GM18909 (cell line): ENCODE measurements at regions not wholly inside any gene's neighbourhood (a gene's known extent, or its start where the extent isn't known, plus 50 kb on each side); places are given as distances from the start of the nearest gene placed in this dataset.
"Not testable (repeated sequence)": the region's sequence is repeated elsewhere in the genome, so short reads cannot be mapped to it uniquely, and the experiment has no call there.

Experiments
- ATAC-seq: cut with Tn5 transposase; IDR thresholded peaks from one replicate; pipeline ENCODE4 v1.9.1; 2021; ENCODE audit warnings: mild to moderate bottlenecking; ENCODE audit not compliant: unreplicated experiment, poor library complexity

DNA sequence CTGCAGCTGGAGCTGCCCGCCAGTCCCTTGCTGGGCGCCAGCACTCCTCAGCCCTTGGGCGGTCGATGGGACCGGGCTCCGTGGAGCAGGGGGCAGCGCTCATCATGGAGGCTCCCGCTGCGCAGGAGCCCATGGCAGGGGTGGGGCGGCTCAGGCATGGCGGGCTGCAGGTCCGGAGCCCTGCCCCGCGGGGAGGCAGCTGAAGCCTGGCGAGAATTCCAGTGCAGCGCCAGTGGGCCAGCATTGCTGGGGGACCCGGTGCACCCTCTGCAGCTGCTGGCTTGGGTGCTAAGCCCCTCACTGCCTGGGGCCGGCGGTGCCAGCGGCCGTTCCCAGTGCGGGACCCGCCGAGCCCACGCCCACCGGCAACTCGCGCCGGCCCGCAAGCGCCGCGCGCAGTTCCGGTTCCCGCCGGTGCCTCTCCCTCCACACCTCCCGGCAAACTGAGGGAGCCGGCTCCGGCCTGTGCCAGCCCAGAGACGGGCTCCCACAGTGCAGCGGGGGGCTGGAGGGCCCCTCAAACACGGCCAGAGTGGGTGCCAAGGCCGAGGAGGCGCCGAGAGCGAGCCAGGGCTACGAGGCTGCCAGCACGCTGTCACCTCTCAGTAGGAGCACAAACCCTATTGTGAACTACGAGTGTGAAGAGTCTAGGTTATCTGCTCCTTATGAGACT lies 687.1 kb downstream of the PCDH17 start:
- no peak for ATAC-seq

GRCh38 chr13:58324161-58324560 lies 692.6 kb downstream of the PCDH17 start:
- no peak for ATAC-seq

DNA sequence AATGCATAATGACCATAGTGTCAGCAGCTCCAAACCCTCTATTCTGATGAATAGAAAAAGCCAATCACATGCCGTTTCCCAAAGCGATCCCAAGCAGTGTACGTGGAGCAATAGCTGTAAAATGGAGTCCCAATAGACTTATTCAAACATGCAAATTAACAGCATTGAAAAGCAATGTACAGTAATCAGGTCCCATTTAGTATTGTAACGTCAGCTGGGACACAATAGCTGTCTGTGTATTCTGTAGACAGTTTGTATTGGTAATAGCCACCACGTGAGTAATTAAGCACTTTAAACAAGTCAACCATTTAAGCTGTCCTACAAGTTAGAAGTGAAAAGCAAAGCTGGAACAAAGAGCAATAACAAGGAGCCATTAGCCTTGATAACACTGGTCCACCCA lies 698.2 kb downstream of the PCDH17 start:
- no peak for ATAC-seq

DNA sequence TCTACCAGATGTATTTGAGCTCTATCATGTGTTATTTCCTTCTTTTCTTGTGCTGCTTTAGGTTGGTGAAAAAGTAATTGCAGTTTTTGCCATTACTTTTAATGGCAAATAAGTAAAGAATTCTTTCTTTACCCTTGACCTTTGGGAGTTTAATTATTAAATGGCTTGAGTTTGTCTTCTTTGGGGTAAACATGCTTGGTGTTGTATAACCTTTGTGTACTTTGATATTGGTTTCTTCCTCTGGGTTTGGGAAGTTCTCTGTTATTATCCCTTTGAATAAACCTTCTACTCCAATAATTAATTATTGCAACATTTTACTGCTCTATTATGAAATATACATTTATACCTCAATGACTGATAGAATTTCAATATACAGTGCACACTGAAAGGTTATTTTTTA lies 709.4 kb downstream of the PCDH17 start:
- ATAC-seq: no peak

DNA sequence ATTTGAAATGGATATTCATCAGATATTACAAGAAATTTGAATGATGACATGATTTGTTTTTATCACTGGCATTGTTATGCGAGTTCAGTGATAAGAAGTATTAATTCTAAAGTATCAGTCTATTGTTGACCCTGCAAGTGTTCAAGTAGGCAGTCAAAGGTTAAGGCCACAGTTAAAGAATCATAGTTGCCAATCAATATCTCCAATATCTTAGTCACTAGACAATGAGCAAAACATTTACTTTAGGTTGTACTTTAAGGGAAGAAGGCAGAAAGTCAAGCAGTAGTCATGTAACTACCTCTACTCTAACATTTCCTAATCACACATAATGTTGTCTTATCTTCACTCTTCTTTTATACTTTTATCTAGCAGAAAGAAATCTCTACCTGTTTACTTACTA lies 709.8 kb downstream of the PCDH17 start:
- ATAC-seq: no peak

DNA sequence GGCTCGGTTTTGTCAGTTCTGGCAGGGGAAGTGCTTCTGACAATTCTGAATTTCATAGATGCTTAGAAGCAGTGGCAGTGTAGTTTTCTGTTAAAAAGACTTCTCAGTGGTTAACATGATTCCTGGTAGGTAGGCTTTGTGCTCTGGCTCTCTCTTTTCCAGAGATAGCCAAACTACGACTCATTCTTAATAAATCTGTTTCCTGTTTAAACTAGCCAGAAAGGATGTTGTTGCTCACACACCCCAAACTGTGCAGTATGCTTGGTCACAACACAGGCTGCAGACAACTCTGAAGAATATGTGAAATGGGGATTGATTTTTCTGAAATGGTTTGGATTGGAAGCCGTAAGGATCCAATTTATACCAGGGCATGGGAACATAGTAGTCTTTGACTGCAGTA lies 711.5 kb downstream of the PCDH17 start:
- ATAC-seq: no peak

GRCh38 chr13:58352100-58352499 lies 720.6 kb downstream of the PCDH17 start:
- not testable (repeated sequence) for ATAC-seq

- ATAC-seq: no peak
Observed at GRCh38 chr13:58369936-58370335, 738.4 kb downstream of the PCDH17 start.

GRCh38 chr13:58376349-58376748 lies 744.8 kb downstream of the PCDH17 start:
- no peak for ATAC-seq

- no peak for ATAC-seq
Observed at GRCh38 chr13:58376775-58377174, 745.2 kb downstream of the PCDH17 start.

- ATAC-seq: no peak
Observed at GRCh38 chr13:58379221-58379620, 747.7 kb downstream of the PCDH17 start.

DNA sequence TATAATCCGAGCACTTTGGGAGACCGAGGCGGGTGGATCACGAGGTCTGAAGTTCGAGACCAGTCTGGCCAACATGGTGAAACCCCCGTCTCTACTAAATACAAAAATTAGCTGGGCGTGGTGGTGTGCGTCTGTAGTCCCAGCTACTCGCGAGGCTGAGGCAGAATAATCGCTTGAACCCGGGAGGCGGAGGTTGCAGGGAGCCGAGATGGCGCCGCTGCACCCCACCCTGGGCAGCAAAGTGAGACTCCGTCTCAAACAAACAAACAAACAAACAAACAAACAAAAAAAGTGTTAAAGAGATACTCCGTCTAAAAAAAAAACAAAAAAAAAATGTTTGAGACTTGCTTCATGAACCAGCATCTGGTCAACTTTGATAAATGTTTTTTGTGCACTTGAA lies 753.8 kb downstream of the PCDH17 start:
- not testable (repeated sequence) for ATAC-seq

GRCh38 chr13:58397596-58398387 lies 766.2 kb downstream of the PCDH17 start:
- ATAC-seq: no peak

GRCh38 chr13:58399263-58399662 lies 767.7 kb downstream of the PCDH17 start:
- no peak for ATAC-seq

DNA sequence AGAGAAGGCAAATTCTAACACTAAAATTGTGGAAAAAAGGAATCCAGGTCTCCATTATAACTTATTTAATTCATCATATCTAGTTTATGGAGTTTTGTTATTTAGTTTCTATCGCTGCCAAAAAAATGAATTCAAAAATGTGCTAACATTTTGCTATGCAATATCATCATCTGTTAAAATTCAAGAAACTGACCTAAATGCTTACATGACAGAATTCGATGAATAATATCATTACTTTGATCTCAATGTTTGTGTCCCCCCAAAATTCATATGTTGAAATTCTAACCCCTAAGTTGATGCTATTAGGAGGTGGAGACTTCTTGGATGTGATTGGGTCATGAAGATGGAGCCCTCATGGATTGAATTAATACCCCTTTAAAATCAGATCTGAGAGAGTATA lies 775.0 kb downstream of the PCDH17 start:
- no peak for ATAC-seq

- no peak for ATAC-seq
Observed at GRCh38 chr13:58429917-58430316, 798.4 kb downstream of the PCDH17 start.

DNA sequence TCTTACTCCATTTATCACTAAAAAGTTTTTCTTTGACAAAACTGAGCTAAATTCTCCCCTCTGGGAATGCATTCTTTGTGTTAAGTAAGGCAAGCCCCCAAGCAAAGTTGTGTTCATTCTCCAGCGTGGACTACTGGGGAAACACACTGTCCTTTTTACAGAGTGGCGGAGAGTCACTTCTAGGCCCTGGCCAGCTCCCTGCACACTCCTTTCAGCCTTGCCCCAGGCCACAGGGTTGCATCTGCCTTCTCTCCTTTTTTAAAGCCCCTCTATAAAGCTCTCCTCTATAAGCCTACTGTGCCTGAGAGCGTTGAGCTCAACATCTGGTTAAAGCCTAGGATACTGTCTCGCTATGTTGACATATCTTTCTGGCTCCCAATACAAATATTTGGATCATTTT lies 803.4 kb downstream of the PCDH17 start:
- no peak for ATAC-seq

- no peak for ATAC-seq
Observed at GRCh38 chr13:58437427-58437826, 805.9 kb downstream of the PCDH17 start.

DNA sequence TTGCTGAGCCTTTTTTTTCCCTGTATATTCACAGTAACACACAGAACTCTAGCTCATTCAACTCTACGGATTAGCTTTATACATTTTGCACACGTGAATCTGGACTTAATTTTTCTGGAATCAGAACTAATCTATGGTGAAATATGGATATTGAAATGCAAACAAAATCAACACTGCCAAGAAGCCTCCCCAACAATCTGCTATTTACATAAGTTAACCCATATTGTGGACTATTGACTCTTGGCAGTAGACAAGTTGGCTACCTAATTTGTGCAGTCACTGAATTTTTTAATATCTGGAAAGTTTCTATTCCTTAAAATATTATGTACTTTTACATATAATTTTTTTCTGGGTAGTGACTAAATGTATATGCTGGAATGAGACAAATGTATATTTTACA lies 815.4 kb downstream of the PCDH17 start:
- ATAC-seq: no peak

DNA sequence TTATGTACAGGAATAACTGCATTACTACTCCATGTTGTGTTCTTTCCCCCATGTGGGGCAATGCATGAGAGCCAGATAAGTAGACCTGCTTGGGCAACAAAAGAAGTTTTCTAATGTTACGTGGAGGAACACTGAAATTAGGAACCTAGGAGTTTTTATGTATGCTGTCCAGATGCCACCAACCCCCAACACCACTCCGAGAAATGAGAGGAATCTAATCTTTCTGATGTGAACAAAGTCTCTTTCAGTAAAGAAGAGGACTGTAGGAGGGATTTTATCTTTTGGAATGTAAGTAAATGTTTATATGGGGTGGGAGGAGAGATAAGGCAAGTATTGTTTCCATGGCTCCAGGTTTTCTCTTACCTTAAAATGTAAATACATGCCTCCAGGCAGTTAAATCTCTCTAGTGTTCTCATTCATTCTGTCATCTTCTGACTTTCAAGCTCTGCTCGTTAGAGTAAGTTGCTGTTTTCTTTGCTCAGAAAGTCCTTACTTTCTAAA lies 820.6 kb downstream of the PCDH17 start:
- ATAC-seq: no peak

DNA sequence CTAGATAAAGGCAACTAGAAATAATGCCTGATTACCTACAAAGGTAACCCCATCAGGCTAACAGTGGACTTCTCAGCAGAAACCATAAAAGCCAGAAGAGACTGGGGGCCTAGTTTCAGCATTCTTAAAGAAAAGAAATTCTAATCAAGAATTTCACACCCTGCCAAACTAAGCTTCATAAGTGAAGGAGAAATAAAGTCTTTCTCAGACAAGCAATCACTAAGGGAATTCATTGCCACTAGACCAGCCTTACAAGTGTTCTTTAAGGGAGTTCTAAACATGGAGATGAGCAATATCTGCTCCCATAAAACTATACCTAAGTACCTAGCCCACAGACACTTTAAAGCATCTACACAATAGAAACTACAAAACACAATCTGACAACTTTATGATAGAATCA lies 823.5 kb downstream of the PCDH17 start:
- ATAC-seq: no peak

- no peak for ATAC-seq
Observed at GRCh38 chr13:58461217-58461616, 829.7 kb downstream of the PCDH17 start.
